Lower leg skin (tissue), 4 donors: ENCODE measurements at regions not wholly inside any gene's neighbourhood (a gene's known extent, or its start where the extent isn't known, plus 50 kb on each side); places are given as distances from the start of the nearest gene placed in this dataset.

Experiments
- DNase-seq, 2 donors: peaks; one replicate each; pipeline ENCODE4 v3.0.0-alpha.2; 2019; ENCODE audit warnings: low spot score in 2 of 2
- H3K4me3 ChIP-seq: fragments of 200-600 bp; sonication (generic); 2 replicates; pipeline ENCODE4 v1.5.1; 2017; ENCODE audit warnings: mild to moderate bottlenecking, low read depth; ENCODE audit not compliant: poor library complexity, severe bottlenecking
- CTCF ChIP-seq, 3 donors: fragments of 450-650 bp; IDR thresholded peaks; one replicate each; pipeline ENCODE4 v1.5.1; 2016; ENCODE audit warnings: antibody characterized with exemption in 3 of 3, mild to moderate bottlenecking in 3 of 3, moderate library complexity in 2 of 3
- POLR2A ChIP-seq, 2 donors: fragments of 450-650 bp; IDR thresholded peaks; one replicate each; pipeline ENCODE4 v1.6.1; 2016 to 2017; ENCODE audit warnings: antibody characterized with exemption in 2 of 2, mild to moderate bottlenecking in 1 of 2, moderate library complexity in 1 of 2
- WGBS, 2 donors: methylation state at CpG; one replicate each; pipeline ENCODE4 v1.1.5; 2018; 5-methylcytosine and 5-hydroxymethylcytosine counted together
- intact Hi-C: fragments of 100-400 bp; cut with DNase I; formaldehyde crosslinking; loops from one replicate; pipeline ENCODE4 v1.15.0; 2023; ENCODE audit warnings: low total_unique reads

- TF ChIP-seq POLR2A (IDR thresholded peaks at IDR 0.05) = no peak
- no peak for TF ChIP-seq CTCF (IDR thresholded peaks at IDR 0.05)
- intact Hi-C loops = no loop called here
- H3K4me3 ChIP-seq = no peak overlapping the region
- no peak for DNase-seq
- WGBS, 2 donors = 84 to 86% methylated on average over 10 of the region's 10 CpGs
These were observed 559.6 kb upstream of the DIPK2B start for GRCh38 chrX:45760187-45760742.

GRCh38 chrX:45758738-45759397 is 558.2 kb upstream of the DIPK2B start:
- H3K4me3 ChIP-seq = no peak overlapping the region
- whole genome bisulfite sequencing, 2 donors = 57 to 83% methylated on average over 2 to 3 of the region's 3 CpGs
- DNase-seq = no peak
- TF ChIP-seq CTCF (IDR thresholded peaks at IDR 0.05) (no peak), POLR2A (IDR thresholded peaks at IDR 0.05) (no peak)
- intact Hi-C loops = no loop called here

GRCh38 chrX:45758319-45758718 is 557.6 kb upstream of the DIPK2B start:
- intact Hi-C loops = no loop called here
- TF ChIP-seq POLR2A (IDR thresholded peaks at IDR 0.05) = no peak
- TF ChIP-seq CTCF (IDR thresholded peaks at IDR 0.05) = no peak
- H3K4me3 ChIP-seq = no peak overlapping the region
- no peak for DNase-seq
- WGBS, 2 donors = 73 to 87% methylated on average over 7 of the region's 7 CpGs

- 44 to 75% methylated on average over 2 of the region's 2 CpGs for WGBS, 2 donors
- intact Hi-C loops = no loop called here
- no peak overlapping the region for H3K4me3 ChIP-seq
- TF ChIP-seq POLR2A (IDR thresholded peaks at IDR 0.05) = no peak
- TF ChIP-seq CTCF (IDR thresholded peaks at IDR 0.05) = no peak
- DNase-seq = no peak
These were observed 556.6 kb upstream of the DIPK2B start for GRCh38 chrX:45757272-45757671.

GRCh38 chrX:45756557-45756956 is 555.9 kb upstream of the DIPK2B start:
- no peak for DNase-seq
- 45 to 46% methylated on average over 3 of the region's 3 CpGs for WGBS, 2 donors
- intact Hi-C loops = no loop called here
- no peak overlapping the region for H3K4me3 ChIP-seq
- no peak for TF ChIP-seq CTCF (IDR thresholded peaks at IDR 0.05)
- no peak for TF ChIP-seq POLR2A (IDR thresholded peaks at IDR 0.05)

- WGBS, 2 donors = 37 to 71% methylated on average over 2 of the region's 2 CpGs
These were observed 555.0 kb upstream of the DIPK2B start for GRCh38 chrX:45755703-45756102.

More at GRCh38 chrX:45755703-45756102, 555.0 kb upstream of the DIPK2B start:
- no peak overlapping the region for H3K4me3 ChIP-seq
- TF ChIP-seq POLR2A (IDR thresholded peaks at IDR 0.05) (no peak), CTCF (IDR thresholded peaks at IDR 0.05) (no peak)
- no peak for DNase-seq
- intact Hi-C loops = no loop called here
